ENCODE measurements at regions not wholly inside any gene's neighbourhood (a gene's known extent, or its start where the extent isn't known, plus 50 kb on each side); places are given as distances from the start of the nearest gene placed in this dataset.
"Not testable (repeated sequence)": the region's sequence is repeated elsewhere in the genome, so short reads cannot be mapped to it uniquely, and the experiment has no call there.

DNA sequence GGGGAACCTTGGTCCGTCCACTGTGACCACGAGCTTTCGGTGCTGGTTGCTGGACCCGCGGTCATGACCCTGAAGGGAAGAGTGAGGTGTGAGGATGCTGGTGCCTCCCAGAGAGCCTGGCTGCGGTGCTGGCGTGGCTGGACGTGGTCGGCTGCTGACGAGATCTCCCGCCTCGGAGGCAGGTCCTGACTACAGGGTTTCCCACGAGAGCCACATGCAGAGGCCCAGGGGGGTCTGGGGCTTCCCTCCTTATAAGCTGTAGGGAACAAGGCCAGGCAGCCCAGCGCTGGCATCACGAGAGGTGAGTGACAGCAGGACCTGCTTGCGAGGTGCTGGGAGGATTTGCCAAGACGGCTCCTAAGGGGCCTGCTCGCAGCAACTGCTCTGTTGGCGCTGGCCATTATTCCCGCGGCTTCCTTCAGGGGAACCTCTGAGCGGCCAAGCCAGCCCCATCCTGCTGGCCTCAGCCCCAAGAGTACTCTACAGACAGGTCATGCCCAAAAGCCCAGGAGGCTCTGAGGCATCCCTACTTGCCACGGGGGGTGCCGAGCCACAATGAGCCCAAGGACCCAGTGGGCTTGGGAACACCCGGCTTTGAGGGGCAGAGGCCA lies 134.8 kb downstream of the FOXL1 start:
- DNase-seq (ENCODE audit: low read depth), result no peak

- no peak for DNase-seq (ENCODE audit: low read depth)
Measured at GRCh38 chr16:86714166-86714565, 135.8 kb downstream of the FOXL1 start.

GRCh38 chr16:86716649-86717048 lies 138.3 kb downstream of the FOXL1 start:
- no peak for DNase-seq (ENCODE audit: low read depth)

- no peak for DNase-seq (ENCODE audit: low read depth)
Measured at GRCh38 chr16:86718118-86718517, 139.8 kb downstream of the FOXL1 start.

GRCh38 chr16:86722970-86723369 lies 144.6 kb downstream of the FOXL1 start:
- no peak for DNase-seq (ENCODE audit: low read depth)

- no peak for DNase-seq (ENCODE audit: low read depth)
Measured at GRCh38 chr16:86723689-86724088, 145.3 kb downstream of the FOXL1 start.

- DNase-seq (ENCODE audit: low read depth), result no peak
Measured at GRCh38 chr16:86725401-86725800, 147.1 kb downstream of the FOXL1 start.

- DNase-seq (ENCODE audit: low read depth), result no peak
Measured at GRCh38 chr16:86726340-86726739, 148.0 kb downstream of the FOXL1 start.

- DNase-seq (ENCODE audit: low read depth), result no peak
Measured at GRCh38 chr16:86727131-86727530, 148.8 kb downstream of the FOXL1 start.

DNA sequence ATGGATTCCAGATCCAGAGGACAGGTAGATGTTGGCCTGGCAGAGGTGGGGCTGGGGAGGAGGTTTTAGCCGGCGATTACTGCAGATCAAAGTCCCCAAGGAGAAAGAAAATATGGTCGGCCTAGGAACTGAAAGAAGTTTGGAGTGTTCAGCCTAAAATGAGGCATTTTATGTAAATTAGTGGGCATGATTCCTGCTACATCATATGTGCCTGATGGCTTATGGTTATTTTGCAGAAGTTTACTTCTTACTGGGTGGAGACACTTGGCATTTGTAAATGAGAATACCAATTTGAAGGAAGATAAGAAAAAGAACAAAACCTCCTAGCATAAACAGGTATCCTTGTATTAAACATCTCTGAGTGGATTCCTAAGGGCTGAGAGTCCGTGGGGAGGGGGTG lies 149.3 kb downstream of the FOXL1 start:
- no peak for DNase-seq (ENCODE audit: low read depth)

GRCh38 chr16:86729686-86730085 lies 151.3 kb downstream of the FOXL1 start:
- no peak for DNase-seq (ENCODE audit: low read depth)

DNA sequence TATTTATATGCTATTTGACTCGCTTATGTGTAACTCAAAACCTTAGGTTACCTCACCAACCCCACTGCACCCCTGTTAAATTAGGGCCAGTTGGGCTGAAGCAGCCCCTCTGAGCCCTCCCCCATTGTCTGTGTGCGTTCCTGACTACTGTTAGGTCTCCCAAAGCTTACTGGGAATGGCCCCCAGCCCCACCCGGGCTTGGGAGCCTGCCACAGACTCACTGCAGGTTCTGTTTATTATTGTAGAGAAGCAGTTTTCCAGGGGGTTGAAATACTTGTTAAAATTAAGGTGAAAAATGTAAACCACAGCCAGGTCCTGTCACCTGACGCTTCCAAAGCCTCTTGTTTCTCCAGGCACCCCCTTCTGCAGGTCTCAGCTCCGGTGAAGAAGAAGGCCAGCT lies 151.7 kb downstream of the FOXL1 start:
- no peak for DNase-seq (ENCODE audit: low read depth)

- no peak for DNase-seq (ENCODE audit: low read depth)
Measured at GRCh38 chr16:86730597-86730996, 152.2 kb downstream of the FOXL1 start.

DNA sequence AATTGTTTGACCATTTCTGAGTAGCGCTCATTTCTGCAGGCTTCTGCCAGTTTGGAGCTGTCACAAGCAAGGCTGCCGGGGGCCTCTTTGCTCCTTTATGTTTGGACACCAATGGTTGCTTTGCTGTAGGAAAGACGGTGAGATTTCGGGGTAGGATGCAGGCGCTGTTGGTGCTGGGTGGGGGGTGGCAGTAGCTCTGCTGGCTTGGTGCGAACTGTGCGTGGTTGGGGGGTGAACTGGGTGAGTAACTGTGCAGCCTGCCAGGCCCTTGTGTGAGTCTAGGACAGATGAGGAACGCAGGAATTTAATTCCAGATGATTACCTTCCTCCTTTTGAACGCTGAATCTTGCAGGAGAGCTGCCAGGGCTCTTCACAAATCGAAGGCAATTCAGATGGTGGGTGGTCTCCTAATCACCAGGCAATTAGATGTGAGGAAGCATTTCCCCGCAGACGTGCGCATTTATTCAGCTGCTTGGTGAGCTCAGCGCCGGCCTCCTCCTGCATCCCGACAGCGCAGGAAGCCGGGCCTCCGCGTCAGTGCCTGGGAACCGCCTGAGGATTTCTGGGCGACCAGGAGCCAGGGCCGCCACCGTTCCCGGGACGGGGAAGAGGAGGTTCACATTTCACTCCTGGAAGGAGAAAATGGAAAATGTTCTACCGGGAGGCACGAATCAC lies 154.4 kb downstream of the FOXL1 start:
- no peak for DNase-seq (ENCODE audit: low read depth)

- no peak for DNase-seq (ENCODE audit: low read depth)
Measured at GRCh38 chr16:86733546-86734254, 155.4 kb downstream of the FOXL1 start.

DNA sequence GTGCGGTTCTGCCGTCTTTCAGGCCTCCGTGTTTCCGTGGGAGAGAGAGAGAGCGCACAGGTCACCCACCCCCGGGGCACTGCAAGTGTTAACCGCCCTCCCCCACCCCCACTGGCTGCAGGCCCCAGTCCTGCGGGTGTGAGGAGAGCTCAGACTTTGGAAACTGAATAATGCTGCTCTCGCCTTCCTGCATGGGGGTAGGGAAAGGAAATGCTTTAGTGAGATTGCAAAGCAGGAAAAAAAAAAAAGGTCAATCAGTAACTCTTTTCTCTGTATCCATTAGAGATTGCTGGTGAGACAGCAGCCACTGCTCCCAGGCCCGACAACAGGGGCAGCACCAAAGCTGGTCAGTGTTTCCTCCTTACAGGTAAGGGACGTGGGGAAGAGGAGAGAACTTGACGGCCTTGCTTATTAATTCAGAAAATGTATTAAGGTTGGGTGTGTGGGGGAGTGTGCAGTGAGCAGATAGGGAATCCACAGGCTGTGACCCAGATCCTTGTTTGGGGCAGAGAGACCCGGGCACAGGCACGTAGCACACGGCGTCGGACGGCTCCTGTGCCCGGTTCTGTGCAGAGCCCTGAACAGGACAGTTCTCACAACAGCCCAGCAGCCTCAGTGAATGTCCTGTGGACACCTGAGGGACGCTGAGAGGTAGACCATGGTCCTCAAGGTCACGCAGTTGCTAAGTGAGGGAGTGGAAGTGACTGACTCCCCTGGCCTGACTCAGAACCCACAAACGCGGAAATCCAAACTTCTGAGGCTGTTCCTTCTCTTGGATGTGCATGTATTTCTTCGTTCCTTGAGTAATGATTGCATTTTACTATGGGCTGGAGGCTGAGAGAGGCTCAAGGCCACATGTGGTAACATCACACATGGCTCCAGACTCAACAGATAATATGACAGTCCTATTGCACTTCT lies 156.5 kb downstream of the FOXL1 start:
- no peak for DNase-seq (ENCODE audit: low read depth)

- no peak for DNase-seq (ENCODE audit: low read depth)
Measured at GRCh38 chr16:86735727-86736126, 157.4 kb downstream of the FOXL1 start.

DNA sequence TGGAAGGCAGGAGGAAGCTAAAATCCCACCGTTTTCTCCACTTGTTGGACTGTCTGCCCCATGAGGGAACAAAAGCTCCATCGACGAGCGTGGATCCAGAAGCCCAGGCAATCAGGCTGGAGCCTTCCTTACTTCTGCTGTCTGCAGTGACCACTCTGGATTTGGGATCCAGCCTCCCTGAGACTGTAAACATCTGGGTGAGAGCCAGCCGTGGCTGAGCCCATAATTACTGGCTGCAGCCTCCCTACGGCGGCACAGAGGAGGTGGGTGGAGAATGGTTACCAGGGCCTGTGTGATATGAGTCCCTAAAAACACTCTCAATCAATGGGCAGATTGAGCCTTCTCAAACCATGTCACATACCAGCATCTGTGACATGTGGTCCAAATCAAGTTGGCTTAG lies 158.2 kb downstream of the FOXL1 start:
- no peak for DNase-seq (ENCODE audit: low read depth)

- no peak for DNase-seq (ENCODE audit: low read depth)
Measured at GRCh38 chr16:86737083-86737482, 158.7 kb downstream of the FOXL1 start.

DNA sequence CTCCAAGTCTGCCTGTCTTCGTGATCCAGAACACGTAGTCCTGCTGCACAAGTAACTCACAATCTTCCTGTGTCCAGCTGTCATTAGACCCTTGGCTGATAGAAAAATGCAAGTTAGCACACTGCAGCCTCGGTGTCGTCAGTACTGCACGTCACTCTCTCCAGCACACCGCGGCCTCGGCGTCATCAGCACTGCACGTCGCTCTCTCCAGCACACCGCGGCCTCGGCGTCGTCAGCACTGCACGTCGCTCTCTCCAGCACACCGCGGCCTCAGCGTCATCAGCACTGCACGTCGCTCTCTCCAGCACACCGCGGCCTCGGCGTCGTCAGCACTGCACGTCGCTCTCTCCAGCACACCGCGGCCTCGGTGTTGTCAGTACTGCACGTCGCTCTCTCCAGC lies 160.0 kb downstream of the FOXL1 start:
- not testable (repeated sequence) for DNase-seq (ENCODE audit: low read depth)

DNA sequence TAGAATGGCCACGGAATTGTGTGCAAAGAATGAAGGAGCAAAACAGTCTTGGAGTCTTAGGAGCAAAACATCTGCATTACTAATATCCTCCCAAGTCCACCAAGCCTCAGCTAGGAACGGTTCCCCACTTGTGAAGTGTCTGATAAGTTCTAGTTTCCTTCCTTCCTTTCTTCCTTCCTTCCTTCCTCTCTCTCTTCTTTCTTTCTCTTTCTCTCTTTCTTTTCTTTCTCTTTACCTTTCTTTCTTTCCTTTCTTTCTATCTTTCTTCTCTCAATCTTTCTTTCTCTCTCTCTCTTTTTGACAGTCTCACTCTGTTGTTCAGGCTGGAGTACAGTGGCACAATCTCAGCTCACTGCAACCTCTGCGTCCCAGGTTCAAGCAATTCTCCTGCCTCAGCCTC lies 160.8 kb downstream of the FOXL1 start:
- no peak for DNase-seq (ENCODE audit: low read depth)

- DNase-seq (ENCODE audit: low read depth), result no peak
Measured at GRCh38 chr16:86739808-86740207, 161.5 kb downstream of the FOXL1 start.
